Dedifferentiated amniotic fluid mesenchymal stem cell (primary cell): ENCODE measurements at regions not wholly inside any gene's neighbourhood (a gene's known extent, or its start where the extent isn't known, plus 50 kb on each side); places are given as distances from the start of the nearest gene placed in this dataset.

ENCODE experiments used
- DNase-seq: peaks from one replicate; pipeline ENCODE4 v3.0.0-alpha.2; 2016; ENCODE audit errors: extremely low spot score

DNA sequence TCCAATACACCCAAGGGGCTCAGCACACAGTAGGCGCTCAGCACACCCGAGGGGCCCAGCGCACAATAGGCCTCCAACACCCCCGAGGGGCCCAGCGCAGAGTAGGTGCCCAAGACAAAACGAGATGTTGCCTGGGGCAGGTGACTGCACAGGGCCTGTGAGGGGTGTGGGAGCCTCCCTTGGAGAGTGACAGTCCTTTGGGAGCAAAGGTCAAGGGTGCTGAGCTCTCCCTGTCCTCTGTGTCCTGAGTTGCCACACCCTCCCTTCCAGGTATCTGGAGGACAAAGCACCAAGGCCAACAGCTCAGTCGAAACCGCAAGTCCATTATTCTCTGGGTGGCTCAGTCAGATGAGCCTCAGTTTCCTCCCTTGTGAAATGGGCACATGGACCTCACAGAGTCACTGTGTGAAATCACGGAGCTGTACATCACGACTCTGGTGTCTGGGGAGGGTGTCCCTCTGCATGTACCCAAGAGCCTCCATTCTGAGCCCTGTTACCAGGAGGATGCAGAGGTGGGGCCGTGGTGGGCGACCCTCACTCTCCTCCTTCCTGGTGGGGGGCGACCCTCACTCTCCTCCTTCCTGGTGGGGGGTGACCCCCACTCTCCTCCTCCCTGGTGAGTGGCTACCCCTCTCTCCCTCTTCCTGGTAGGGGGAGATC is 81.3 kb downstream of the FOXL3 start:
- DNase-seq, result no peak

DNA sequence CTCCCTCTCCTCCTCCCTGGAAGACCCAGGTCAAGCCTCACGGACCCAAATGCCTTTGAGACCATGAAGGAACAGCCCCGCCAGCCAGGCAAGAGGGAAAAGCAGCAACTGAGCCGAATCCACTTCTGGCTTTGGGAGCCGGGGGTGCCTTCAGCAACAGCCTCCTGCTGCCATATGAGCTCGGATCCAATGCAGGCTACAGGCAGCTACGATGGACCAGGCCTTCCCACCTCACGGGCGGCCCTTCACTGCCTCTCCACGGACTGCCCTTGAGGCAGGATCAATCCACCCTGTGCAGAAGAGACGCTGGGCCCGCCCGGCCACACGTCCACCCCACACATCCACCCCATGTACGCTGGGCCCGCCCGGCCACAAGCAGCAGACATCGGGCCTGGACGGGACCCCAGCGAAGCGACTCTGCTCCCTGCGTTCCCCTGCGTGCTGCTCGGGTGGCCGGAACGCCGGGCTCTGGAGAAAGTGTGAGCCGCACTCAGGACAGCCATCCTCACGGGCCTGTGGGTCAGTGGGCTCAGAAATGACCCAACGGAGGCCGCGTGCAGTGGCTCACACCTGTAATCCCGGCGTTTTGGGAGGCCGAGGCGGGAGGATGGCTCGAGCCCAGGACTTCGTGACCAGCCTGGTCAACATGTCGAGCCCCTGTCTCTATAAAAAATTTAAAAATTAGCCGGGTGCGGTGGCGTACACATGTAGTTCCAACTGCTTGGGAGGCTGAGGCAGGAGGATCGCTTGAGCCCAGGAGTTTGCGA is 82.0 kb downstream of the FOXL3 start:
- no peak for DNase-seq

DNA sequence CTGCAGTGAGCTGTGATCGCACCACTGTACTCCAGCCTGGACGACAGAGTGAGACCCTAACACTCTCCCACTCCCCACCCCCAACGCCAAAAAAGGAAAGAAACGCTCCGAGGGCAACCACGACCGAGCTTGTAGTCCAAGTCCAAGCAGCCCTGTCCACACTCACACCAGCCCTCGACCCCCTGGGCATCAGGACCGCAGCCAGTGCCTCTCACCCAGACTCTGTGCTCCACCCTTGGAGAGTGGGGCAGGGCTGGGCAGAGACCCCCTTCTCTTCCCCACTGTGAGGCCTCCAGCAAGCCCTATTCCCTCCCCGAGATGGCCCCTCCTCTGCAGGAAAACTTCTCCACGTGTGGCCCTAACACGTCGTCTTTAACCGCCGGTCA is 82.6 kb downstream of the FOXL3 start:
- no peak for DNase-seq

DNA sequence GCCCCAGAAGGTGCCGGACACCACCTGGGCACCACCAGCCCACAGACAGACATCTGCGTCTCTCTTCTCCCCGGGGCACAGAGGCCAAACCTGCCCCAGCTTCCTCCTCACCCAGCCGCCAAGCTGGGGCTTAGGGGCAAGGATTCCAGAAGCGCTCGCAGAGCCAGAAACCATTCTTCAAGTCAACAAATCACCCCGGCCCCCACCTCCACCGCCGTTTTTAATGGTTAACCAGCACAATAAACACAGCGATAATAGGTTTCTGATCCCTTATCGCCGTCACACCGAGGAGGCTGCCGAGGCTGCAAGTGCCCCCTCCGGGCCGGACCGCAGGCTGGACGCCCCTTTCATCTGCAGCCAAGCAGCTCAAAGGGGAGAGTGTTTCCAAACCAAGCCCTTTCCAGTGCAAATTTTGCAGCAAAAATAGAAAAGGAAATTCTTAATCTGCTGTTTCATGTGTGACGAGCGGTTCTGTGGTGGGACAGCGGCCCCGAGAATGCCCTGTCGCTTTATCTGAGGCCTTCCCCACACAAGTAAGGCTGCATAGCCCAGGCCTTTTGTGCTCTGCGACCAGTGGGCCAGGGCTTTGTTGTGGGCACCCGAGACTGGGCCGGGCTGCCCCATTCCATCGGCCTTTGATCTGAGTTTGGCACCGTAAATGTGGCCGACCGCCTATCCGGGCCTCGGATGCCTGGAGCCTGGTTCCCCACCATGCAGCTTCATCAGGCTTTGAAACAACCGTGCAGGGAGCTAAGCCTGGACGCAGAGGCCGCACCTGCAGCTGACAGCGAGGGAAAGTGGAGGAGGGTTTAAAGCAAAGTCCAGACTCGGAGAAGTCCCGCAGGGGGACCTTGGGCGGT is 83.2 kb downstream of the FOXL3 start:
- DNase-seq, result no peak

DNA sequence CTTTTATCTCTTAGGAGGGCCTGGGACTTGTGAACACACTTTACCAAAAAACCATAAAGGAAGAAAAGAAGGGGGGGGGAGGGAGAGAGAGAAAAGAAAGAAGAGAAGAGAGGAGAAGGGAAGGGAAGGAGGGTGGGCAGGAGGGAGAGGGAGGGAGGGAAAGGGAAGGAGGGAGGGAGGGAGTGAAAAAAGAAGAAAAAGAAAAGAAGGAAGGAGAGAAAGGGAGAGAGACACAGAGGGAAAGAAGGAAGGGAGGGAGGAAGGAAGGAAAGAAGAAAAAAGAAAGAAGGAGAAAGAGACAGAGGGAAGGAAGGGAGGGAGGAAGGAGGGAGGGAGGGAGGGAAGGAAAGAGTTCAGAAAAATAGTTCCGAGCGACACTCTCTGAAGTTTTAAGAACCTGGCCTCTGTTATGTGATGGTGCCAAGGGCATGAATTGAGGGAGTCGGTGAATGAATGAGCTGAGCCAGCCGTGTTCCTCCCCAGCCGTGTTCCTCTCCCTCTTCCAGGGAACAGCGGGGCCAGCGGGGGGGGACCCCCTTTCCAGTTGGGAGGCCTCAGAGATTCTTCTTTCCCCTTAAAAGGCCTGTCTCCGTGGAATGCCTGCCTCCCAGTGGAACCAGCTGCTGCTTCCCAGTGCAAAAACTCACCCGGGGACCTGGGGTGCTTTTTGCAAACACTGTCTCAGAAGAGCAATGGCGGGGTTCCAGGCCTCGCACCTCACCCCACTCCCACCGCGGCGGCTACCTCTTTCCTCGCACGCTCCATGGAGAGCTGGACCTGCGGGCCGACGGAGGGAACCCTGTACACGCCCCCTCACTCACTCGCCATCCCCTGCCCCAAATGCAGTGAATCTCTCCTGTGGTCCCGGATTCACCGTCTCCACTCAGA is 84.1 kb downstream of the FOXL3 start:
- no peak for DNase-seq

DNA sequence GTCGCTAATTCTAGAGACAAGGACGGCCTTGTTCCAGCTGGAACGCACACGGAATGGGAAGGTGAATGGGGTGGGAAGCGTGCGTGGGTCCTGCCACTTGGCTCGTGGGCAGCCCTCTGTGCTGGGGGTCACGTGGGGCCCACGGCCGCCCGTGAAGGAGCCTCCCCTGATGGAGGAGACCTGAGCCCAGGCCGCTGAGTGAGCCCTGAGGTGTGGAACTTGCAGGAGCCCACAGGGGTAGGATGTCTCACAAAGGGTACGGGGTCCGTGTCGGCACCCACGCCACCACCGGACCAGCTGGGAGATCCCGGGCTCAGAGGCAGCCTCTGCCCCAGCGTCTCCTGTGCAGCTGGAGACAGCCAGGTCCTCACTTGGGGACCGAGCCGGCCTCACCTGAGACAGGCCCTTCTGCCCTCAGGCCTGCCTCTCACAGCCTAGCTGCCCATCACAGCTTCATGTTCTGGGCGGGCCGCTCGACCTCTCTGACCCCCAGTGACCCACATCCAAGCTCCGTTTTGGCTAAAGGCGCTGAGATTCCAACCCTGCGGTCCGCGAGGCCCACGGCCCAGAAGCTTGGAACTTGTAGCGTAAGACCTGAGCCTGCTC is 84.8 kb downstream of the FOXL3 start:
- no peak for DNase-seq

DNA sequence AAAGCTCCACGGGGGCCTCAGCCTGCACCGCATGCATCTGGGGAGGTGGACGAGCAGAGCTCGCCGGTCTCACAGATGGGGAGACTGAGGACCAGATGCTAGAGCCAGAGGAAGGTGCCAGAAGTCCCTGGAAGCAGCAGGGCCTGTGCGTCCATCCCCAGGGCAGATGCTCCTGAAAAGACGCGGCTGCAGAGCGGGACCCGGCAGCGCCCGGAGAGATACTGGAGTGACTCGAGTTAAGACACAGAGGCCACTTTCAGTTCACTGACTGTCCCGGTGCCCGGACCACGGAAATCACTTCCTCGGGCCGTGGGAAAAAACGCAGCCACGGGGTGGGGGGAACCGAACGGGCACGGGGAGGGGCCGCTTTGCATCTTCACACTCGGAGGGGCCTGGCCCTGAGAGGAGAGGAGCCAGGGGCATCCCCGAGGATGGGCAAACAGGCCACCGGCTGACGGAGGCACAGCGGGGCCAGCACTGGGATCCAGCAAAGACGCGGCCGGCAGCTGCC is 85.4 kb downstream of the FOXL3 start:
- DNase-seq, result no peak

DNA sequence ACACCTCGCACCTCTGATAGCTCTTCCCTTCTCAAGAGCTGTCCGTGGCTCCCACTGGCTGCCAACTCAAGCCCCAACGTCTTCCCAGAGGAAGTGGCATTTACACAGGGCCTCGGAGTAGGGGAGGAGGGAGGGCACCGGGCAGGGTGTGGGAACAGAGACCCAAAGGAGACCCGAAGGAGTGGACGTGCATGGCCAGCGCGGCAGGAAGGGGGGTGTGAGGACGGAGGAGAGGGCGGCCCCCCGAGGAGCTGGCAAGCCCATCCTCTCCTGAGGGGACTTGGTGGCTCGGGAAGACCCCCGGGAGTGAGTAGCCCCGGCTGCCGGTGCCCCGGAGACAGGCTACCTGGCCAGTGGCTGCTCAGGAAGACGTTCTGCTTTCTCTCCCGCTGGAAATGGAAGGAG is 85.9 kb downstream of the FOXL3 start:
- no peak for DNase-seq

DNA sequence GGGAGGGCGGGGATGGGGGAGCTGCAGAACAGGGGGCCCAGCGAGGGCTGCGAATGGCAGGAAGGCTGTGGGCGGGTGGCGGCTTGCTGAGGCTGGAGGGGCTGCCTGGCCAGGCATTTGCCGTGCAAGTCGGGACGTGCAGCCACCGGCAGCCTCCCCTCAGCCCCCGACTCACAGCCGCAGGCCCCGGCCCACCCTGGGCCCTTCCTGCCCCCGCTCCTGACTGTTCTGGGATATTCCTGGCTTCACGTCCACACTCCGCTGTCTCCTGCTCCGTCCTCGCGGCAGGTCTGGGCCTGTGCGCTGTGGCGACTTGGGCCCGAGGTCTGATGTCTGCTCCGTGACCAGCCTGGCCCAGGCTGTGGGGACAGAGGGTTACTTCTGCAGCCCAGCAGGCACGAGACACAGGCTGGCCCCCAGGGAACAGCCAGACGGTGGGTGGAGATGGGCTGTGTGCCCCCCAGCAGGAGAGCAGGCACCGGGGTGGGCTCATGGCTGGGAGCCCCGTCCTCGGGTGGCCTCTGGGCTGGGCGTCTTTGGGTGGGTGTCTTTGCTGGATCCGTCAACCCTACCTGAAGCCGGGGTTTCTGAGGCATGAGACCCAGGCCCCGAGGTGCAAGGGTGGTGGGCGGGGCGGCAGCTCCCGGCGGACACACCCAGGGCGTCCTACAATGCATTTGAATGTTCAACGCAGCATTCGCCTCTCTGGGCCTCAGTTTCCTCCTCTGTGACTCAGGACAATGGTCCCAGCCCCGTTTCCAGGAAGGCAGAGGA is 86.5 kb downstream of the FOXL3 start:
- no peak for DNase-seq

DNA sequence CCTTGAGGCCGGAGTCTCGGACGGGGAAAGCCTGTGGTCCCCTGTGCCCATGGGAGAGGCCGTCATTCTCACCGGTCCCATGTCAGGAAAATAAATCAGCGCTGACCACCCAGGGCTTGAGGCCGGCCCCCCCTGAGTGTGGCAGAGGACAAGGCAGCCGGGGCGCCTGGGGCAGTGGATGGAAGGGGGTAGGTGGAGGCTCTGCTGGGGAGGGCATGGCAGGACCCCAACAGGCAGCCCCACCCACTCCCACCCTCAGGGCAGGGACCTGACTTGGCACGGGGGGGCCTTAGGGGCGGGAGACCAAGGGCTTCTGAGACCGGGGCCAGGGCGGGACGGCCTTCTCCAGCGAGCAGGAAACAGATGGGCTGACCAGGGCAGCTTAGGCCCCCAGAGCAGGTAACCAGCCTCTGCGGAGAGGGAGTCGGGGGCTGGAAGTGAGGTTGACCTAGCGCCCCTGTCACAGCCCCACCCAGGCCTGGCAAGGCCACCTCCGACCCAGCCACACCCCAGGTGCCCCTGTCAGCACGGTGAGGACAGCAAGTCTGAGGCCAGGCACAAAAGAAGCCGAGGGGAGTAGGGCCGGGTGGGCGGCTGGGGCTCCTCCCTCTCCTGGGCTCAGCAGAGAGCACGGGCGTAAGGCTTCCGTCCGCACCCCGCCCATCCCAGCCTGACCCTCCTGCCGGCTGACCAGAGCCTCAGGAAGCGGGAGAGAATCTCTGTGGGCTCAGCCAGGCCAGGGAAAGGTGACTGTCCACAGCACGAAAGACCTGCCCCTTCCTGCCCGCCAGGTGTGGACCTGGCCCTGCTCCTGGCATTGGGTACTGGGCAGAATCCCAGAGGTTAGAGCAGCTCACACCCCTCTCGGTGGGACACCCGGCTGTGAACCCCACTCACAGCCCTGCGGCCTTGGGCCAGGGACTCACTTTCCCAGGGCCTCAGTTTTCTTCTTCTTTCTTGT is 87.4 kb downstream of the FOXL3 start:
- no peak for DNase-seq

DNA sequence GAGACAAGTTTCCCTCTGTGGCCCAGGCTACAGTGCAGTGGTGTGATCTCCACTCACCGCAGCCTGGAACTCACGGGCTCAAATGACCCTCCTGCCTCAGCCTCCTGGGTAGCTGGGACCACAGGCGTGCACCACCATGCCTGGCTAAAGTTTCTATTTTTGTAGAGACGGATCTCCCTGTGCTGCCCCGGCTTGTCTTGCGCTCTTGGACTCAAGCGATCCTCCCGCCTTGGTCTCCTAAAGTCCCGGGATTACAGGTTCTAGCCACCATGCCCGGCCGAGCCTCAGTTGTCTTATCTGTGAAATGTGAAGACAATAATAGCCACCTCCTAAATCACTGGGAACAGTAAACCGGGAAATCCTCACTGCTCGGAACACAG is 88.1 kb downstream of the FOXL3 start:
- DNase-seq, result no peak

DNA sequence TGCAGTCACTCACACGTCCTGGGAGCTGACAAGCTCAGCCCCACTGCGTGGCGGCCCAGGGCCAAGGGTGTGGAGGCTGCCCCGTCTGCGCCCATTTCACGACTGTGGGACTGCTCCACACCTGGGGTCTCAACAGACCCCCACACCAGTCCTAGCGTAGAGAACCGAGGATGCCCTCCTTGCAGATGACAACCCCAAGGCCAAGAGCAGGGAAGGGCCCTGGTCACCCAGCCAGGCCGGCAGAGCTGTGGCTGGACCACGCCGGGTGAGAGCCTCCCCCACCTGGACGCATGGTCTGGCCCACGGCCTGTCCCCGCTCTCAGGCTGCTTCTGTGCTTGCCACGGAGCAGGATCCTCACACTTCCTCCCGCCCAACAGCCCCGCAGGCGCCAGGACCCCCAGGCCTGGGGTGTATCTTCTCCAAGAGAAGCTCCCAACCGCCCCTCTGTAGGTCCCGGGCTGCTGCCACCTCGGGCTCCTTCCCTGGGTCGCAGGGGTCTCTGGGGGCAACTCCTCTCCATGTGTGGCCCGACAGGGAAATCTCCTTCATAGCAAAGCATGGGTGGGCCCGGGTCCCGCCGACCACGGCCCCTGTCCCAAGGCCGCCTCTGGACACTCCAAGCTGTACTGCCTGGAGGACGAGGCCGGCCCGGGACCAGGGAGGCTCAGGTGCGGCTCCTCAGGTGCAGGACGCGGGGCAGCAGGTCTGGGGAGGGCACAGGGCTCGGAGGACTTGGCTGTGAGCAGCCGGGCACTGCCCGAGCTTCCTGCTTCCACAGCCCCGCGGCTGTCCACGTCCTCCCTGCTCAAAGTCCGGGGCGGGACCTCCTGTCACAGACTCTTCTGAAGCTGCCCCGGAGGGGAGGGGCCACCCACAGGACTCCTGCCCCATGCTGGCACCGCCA is 88.8 kb downstream of the FOXL3 start:
- DNase-seq, result no peak

DNA sequence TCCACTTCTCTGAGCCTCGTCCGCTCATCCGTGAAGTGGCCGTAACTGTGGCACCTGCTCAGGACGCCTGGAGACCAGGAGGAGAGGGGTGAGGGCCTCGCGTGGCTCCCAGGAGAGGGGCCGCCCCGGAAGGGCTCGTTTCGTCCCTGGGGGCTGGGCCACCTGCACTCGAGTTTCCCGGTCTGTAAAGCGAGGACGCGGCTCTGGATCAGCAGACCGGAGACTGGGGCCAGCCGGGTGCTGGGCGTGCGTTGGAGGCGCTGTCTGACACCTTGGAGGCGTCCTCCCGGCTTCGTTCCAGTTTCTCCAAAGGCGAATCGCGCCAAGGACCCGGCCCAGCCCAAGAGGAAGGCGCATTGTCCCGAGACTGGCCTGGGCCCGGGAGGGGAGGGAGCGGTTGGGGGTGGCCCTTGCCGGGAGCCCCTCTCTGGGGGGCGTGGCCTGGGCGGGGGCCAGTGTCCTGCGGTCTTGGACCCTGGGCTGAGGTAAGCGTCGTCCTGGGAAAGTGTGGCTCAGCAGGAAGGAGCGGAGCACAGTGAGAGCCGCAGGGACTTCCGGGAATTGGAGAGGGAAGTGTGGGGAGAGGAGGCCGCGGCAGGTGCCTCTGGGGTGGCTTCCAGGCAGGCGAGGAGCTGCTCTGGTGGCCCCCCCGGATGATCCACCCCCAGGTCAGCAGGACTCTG is 89.6 kb downstream of the FOXL3 start:
- no peak for DNase-seq

DNA sequence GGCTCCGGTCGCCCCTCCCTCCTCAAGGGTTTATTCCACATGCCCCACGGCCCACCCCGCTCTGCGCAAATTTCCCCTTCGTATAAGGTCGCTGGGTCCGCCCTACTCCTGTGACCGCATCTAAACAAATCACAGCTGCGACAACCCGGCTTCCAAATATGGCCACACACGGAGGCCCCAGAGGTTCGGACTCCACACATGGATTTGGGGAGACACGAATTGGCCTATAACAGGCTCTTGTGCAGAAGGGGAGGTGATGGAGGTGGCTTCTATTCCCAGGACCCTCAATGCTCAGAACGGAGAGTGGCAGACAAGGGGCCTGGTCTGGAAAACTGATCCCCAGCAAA is 90.1 kb downstream of the FOXL3 start:
- DNase-seq, result no peak

DNA sequence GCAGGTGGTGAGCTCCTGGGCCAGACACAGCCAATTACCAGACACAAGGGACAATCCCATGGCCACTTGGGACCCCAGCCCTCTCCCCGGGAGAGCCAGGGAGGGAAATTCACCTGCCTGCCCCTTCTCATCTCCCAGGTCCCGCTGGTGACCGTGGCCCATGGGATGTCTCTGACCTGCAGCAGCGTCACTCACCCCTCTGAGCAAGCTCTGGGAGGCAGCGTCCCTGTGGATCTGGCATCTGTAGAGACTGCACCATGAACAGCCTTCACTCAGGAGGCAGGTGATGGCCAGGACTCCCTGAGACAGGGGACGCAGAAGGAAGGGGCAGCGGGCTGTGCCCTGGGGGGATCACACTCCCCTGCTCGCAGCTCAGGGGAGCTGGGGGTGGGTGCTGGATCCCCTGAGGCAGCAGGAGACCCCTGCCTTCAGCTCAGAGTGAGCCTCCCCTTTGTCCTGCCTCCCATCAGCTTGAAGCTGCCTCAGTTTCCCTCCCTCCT is 90.8 kb downstream of the FOXL3 start:
- no peak for DNase-seq

DNA sequence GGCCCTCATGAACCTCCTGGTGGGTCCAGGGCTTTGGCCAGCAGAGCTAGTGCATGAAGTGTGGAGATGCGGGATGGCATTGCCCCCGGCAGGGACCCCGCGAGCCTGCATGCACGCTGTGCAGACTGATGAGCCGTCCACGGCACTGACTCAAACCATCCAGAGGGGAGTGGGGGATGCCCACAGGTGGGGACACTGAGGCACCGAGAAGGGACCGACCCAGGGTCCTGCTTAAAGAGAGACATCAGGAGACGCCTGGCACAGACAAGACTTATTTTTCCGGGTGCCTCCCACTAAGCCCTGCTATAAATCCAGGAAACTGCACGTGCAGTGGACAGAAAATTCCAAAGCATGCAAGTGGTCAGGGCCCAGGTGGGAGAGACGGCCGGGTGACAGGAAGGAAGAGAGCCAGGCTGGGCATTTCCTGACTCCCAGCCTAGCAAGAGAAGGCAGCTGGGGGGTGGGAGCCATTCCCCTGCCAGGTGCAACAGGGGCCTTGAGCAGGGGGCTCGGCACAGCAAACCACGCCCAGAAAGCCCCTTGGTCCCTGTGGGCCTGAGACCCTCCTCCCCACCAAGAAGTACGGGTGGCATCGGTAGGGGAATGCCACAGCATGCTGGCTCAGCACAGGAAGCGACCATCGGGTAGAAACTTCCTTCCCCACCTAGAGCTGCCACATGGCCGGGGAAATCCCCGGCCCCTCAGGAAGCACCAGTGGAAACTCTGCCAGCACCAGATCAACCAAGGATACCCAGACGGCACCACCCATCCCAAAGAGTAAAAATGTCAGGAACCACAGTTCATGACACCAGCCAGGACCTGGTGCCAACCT is 91.5 kb downstream of the FOXL3 start:
- DNase-seq, result no peak

DNA sequence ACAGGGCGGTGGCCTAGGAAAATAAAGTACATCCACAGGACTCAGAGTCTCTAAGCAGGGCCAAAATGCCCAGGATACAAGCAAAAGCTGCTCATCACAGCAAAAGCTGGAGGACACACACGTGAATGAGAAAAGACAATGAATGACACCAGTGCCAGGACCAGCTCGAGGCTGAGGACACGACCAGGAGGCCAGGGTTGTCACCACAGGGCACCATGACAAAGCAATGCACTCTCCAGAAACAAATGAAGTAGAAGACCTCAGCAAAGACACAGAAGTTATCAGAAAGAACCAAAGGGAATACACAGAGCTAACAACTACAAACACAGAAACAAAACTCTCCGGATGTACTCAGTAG is 92.1 kb downstream of the FOXL3 start:
- no peak for DNase-seq
